H7 (cell line): ENCODE measurements at regions not wholly inside any gene's neighbourhood (a gene's known extent, or its start where the extent isn't known, plus 50 kb on each side); places are given as distances from the start of the nearest gene placed in this dataset.

Experiments
- DNase-seq: peaks from one replicate; pipeline ENCODE4 v3.0.0; 2012
- H3K27me3 ChIP-seq: 2 replicates; pipeline ENCODE4 v1.6.0; 2011; ENCODE audit warnings: mild to moderate bottlenecking, low read length; ENCODE audit not compliant: control insufficient read depth, insufficient read depth
- H3K36me3 ChIP-seq: replicated peaks from 2 replicates; pipeline ENCODE4 v1.5.1; 2011; ENCODE audit warnings: low read length; ENCODE audit not compliant: control insufficient read depth, insufficient read depth
- H3K4me3 ChIP-seq: 2 replicates; pipeline ENCODE4 v1.5.1; 2011; ENCODE audit warnings: low read depth, mild to moderate bottlenecking, control low read depth, low read length, moderate library complexity; ENCODE audit not compliant: insufficient read depth

DNA sequence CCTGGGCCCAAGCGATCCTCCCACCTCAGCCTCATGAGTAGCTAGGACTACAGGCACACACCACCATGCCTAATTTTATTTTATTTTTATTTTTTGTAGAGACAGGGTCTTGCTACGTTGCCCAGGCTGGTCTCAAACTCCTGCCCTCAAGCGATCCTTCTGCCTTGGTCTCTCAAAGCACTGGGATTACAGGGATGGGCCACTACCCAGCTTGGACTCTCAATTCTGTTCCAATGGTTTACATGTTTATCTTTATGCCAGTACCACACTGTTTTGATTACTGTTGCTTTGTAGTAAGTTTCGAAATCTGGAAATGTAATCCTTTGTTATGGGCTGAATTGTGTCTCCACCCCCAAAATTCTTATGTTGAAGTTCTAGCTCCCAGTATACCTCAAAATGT lies 88.4 kb upstream of the TARDBP start:
- Histone ChIP-seq H3K4me3 (no peak overlapping the region), H3K36me3 (no peaks in the 10 kb centered on the region), H3K27me3 (no peaks in the 10 kb centered on the region)
- no peak for DNase-seq

DNA sequence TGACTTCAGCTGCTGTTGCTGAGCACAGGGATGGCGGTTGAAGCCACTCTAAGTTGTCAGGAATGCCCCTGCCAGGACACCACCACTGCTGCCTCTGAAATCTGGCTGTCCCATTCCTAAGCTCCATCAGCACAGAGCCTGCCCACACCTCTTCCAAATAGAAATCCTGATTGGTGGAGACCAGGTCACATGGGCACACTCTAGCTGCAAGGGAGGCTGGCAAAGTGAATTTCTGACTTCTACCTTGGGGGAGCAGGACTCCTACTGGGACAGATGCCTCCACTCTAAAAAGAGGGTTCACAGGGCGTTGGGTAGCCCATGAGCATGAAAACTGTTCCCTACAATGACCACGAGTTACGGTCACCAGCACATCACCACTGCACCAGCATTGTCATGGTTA lies 83.8 kb upstream of the TARDBP start:
- no peaks in the 10 kb centered on the region for H3K36me3 ChIP-seq
- no peak for DNase-seq
- no peak overlapping the region for H3K4me3 ChIP-seq
- no peaks in the 10 kb centered on the region for H3K27me3 ChIP-seq

DNA sequence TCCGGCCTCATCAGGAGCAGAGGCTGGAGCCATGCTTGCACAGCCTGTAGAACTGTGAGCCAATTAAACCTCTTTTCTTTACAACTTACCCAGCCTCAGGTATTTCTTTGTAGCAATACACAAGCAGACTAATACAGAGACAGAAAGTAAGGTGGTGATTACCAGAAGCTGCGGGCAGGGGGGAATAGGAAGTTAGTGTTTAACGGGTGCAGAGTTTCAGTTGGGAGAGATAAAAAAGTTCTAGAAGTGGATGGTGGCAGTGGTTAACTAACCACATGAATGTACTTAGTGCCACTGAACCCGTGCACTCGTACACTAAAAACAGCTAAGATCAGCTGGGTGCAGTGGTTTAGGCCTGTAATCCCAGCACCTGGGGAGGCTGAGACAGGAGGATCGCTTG lies 80.4 kb upstream of the TARDBP start:
- Histone ChIP-seq H3K4me3 (no peak overlapping the region), H3K36me3 (no peaks in the 10 kb centered on the region), H3K27me3 (no peaks in the 10 kb centered on the region)
- no peak for DNase-seq

DNA sequence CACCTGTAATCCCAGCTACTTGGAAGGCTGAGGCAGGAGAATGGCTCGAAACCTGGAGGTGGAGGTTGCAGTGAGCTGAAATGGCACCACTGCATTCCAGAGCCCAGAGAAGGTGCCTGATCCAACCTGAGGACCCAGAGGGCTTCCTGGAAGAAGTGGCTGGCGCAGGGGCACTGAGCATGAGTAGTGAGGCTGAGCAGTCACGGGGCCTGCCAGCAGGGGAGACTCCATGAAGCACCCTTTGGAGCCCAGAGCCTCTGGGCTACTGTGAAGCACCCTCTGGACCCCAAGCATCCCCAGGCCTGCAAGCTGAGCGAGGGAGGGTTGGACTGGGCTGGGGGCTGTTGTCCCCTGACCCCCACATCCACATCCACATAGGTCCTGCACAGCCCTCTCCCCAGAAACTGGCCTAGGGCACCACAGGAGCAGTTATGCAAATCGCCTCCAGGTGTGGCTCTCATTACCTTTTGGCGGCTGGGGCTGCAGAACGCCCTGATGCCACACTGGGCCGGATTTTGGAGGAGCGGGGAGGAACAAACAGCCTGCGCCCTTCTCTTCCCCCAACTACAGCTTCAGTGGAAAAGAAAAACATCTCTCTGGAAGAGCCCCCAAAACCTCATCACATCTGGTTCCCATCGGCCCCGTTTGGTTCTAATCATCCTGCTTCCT lies 78.2 kb upstream of the TARDBP start:
- Histone ChIP-seq H3K27me3 (no peaks in the 10 kb centered on the region), H3K36me3 (no peaks in the 10 kb centered on the region), H3K4me3 (no peak overlapping the region)
- DNase-seq: peak; percentile 79

DNA sequence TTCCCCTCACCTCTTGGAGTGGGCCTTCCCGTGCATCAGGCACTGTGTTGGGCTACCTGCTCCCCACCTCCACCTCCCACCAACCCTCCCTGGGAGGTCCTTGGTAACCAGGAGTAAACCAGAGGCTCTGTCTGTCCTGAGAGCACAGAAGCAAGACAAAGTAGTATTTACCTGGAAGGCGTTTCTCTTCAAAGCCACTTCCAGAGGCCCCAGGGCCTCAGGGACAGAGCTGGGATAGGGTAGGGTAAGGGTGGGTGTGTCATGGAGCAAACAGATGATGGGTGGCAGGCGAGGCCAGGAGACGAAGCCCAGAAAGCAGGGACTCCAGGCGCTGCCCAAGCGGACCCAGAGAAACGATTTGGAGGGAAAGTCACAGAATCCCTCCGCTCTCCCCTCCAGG lies 77.2 kb upstream of the TARDBP start:
- Histone ChIP-seq H3K27me3 (no peaks in the 10 kb centered on the region), H3K4me3 (no peak overlapping the region), H3K36me3 (no peaks in the 10 kb centered on the region)
- peak; percentile 54 for DNase-seq

DNA sequence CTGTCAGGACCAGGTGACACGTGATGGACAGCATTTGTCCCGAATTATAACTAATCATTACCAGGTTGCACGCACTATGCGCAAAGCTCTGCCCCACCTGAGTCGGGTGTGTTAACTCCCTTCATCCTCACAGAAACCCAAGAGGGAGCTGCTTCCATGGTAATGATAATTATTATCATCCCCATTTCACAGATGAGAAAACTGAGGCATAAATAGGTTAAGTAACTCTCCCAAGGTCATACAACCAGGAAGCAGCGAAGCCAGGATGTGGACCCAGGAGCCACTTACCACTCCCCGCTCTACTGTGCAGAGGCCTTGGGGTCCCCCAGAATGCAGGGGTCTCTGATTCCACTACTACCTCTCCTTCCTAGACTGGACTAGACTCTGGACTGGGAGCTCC lies 76.7 kb upstream of the TARDBP start:
- Histone ChIP-seq H3K36me3 (no peaks in the 10 kb centered on the region), H3K4me3 (no peak overlapping the region), H3K27me3 (no peaks in the 10 kb centered on the region)
- DNase-seq: no peak

DNA sequence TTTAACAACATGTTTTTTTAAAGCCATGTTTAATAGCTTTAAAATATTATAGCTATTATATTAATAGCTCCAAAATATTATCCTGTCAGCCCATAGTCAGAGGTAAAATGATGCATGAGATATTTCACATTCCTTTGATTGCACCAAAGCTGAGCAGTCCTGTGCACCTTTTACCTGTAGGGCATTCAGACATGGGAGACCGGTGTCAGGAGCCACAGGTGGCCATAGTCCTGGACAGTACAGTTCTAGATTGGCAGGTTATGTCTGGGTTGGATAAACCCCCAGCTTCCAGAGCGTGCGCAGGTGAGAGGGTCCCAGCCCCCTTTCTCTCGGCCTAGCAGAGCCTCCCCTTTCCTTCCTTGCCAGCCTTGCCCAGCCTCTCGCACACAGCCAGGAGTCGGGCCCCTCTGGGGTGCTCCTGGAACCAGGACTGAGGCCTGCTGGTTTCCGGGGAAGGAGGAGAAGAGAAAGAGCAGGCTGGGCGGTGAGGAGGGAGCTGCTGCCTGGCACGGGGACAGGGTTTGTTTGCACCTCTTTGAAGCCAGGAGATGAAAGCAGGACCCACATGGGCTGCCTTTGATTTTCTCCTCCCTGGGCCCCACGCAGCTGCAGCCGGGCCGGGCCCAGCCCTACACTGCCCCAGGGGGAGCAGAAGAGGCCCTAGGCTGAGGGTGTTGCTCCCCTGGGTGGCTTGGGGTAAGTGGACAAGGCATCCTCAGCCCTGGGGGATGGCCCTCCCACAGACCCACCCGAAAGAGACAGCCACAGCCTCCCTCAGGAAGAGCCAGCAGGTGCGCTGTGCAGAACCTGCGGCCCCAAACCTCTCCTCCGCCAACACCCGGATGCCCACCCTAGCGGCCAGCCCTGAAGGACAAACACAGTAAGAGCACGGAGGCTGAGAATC lies 75.2 kb upstream of the TARDBP start:
- peak; percentile 80 for DNase-seq
- Histone ChIP-seq H3K27me3 (no peaks in the 10 kb centered on the region), H3K4me3 (no peak overlapping the region), H3K36me3 (no peaks in the 10 kb centered on the region)

DNA sequence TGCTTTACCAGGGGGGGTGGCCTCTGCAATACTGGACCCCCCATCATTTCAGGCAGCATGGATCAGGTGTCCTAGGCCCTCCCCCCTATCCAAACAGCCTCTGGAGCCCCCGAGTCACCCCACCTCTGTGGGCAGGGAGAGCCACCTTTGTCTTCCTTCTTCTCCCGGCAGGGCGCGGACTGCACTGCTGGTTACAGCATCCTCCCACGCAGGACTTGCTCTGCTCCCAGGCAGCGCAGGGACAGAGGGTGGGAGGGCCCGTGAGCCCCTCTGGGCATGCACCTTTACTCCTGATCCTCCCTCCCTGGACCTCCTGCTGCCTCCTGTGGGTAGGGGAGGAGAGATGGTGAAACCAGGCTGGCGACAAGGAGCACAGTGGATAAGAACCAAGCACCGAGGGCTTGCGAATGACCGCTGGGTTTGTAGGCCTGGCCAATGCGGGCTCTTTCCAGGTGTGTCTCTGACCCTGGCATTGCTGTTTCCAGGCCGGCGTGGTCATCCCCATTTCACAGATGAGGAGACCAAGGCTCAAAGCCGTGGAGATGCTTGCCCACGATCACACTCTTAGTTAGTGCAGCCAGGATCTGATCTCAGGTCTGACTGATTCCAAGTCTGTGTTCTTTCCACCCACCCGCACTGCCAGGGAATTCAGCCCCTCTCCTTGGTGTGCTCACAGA lies 73.6 kb upstream of the TARDBP start:
- Histone ChIP-seq H3K36me3 (no peaks in the 10 kb centered on the region), H3K27me3 (no peaks in the 10 kb centered on the region), H3K4me3 (no peak overlapping the region)
- DNase-seq: peak; percentile 51

DNA sequence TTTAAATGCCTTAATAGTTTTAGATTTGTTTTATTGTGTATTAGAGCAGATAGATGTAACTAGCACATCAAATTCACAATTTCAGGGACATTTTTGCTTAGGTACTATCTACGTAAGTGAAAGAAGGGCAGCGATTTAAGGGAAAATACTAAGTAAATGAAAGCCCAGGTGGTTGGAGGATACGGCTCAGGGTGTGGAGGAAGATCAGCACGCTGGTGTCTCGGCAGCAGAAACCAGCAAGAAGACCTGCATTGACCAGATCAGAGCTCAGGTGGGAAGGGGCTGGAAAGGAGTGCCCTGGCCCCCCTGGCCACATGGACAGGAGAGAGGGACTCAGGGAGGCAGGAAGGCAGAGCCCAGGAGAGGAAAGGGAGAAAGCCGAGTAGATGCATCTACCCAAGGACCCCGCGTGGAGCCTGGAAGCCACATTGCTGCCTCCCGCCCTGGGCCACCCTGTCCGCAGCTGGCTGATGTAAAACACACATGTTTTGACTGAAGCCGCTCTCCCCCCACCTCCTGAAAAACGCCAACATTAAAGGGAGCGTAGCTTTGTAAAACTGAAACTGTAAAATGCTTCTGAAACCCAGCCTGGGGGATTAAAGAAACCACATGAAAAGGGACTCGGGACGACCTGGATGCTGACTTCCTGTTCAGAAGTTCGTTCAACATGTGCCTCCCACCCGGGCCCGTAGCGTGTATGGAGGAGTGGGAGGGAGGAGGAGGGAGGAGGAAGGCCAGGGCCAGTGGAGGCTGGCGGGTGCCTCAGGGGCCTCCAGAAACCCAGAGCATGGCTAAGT lies 72.6 kb upstream of the TARDBP start:
- peak; percentile 57 for DNase-seq

DNA sequence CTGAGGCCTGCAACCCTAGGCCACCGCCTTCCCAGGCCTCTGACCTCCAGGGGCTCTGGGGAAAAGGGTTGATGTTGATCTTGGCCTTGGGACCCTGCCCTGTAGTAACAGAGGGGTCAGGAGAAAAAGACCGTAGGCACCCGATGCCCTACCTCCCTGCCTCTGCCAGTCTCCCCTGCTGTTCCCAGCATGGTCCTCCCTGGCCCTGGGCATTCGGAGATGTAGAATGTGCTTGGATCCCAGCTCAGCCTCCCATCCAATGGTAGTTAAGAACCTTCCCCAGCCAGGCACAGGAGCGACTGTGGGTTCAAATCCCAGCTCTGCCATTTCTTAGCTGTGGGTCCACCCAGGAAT lies 72.0 kb upstream of the TARDBP start:
- DNase-seq: no peak
- no peak overlapping the region for H3K4me3 ChIP-seq
- no peaks in the 10 kb centered on the region for H3K36me3 ChIP-seq
- H3K27me3 ChIP-seq: no peaks in the 10 kb centered on the region

More for the DNA sequence above, 72.6 kb upstream of the TARDBP start:
- no peaks in the 10 kb centered on the region for H3K27me3 ChIP-seq
- H3K4me3 ChIP-seq: no peak overlapping the region
- H3K36me3 ChIP-seq: no peaks in the 10 kb centered on the region

DNA sequence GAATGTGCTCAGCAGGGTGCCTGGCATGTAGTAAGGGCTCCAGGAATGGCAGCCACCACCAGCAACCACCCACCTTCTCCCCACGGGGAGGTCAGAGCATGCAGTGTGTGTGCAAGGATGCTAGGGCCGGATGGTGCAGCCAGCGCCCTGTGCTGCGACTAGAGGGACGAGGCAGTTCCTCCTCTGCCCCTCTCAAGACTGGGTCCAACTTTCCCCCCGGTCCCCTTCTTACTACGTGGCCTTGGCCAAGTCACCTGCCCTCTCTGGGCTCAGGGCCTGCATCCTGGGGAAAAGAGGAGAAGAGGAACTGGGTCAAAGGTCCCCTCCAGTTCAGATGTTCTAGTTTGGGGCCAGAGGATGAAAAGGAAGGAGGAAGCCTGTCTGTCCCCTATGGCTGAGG lies 71.6 kb upstream of the TARDBP start:
- Histone ChIP-seq H3K27me3 (no peaks in the 10 kb centered on the region), H3K4me3 (no peak overlapping the region), H3K36me3 (no peaks in the 10 kb centered on the region)
- DNase-seq: no peak

DNA sequence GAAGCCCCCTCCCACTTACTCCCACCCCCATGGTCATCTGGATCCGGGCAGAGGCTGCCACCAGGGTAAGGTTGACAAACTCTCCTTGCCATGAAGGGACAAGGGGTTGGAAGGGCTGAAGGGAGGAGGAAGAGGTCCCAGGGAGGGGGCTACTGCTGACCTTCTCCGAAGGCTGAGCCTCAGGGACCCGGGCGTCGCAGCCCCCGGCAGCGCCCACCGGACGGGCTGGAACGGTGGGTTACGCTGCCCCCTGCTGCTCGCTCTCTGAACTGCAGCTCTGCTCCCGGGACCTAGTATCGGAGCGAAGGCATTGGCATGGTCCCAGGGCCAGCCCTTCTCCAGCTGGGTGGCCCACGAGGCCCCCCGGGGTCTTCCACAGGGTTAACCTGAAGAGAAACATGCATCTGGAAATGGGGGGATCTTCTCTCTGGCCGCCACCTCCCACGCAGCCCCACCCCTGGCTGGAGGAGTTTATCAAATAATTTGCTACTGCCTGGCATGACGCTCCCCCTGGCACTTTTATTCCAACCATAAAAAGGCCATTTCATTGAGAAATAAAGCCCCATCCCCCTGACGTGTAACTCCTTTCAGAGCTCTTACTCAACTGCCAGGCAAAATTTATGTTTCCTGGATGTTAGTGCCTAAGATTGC lies 70.4 kb upstream of the TARDBP start:
- Histone ChIP-seq H3K27me3 (no peaks in the 10 kb centered on the region), H3K4me3 (no peak overlapping the region), H3K36me3 (no peaks in the 10 kb centered on the region)
- peak; percentile 97 for DNase-seq

DNA sequence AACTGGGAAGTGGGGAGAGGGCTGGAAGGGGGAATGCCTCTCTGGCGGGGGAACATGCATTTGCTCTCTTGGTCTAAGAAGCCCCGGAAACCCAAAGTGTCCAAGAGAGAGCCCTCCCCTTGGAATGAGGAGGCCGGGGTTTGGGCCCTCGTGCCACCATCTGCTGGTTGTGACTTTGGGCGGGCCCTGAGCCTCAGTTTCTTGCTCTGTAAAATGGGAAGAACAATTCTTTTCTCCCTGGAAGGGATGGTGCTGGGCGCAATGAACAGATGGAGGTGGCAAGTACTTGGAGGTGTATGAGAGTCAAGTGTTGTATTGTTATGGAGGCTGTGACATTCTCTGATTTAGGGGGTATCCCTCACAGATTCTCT lies 69.9 kb upstream of the TARDBP start:
- no peak for DNase-seq
- Histone ChIP-seq H3K27me3 (no peaks in the 10 kb centered on the region), H3K36me3 (no peaks in the 10 kb centered on the region), H3K4me3 (no peak overlapping the region)

DNA sequence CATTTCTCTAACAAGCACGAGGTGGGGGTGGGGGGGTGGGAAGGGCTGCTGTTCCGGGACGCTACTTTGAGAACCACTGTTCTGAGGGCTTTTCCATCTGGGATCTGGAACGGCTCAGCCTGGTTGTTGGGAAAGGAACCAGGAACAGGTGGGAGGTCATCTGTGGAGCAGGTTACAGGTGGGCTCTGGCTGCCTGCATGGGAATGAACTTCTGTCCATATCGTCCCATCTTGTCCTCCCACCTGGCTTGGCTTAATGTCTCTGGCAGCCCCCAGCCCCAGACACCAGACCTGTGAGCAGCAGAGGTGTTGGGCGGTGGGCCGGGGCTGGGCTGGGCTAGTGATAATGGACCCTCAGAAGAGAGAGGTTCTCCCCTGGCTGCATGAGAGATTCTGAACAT lies 69.4 kb upstream of the TARDBP start:
- Histone ChIP-seq H3K36me3 (no peaks in the 10 kb centered on the region), H3K27me3 (no peaks in the 10 kb centered on the region), H3K4me3 (no peak overlapping the region)
- DNase-seq: no peak
